ENCODE measurements at regions not wholly inside any gene's neighbourhood (a gene's known extent, or its start where the extent isn't known, plus 50 kb on each side); places are given as distances from the start of the nearest gene placed in this dataset.

DNA sequence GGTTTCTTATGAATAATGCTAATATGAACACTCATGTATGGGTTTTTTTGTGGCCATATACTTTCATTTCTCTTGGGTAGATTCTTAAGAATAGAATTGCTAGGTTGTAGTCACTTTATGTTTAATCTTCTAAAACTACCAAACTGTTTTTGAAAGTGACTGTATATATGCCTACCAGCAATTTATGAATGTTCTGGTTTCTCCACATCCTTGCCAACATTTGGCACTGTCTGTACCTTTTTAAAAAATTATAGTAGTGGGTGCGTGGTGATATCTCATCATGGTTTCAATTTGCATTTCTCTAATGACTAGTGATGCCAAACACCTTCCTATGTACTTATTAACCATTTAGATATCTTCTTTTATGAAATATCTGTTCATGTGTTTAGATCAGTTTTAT is 110.6 kb upstream of the RIOK3 start:
- DNase-seq (ENCODE audit: low read depth in 2 of 2): no peak

DNA sequence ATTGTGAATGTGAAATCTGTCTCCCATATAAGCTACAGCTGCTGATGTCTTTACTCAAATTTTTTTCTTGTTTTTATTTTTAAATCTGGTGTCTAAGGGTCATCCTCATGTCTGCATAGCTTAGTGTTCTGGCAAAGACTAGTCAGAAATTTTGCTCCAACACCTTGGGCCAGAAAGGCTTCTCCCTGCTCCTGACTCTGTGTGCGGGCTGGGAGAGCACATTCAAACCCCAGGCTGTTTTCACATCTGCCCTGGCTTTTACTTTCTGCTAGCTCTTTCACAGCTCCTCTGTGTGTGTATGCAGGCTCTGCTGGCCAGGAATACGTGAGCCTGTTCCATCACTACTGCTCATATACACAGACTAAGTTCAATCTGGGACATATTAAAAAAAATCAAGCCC is 102.9 kb upstream of the RIOK3 start:
- DNase-seq (ENCODE audit: low read depth in 2 of 2): no peak

GRCh38 chr18:23351521-23351920 is 101.6 kb upstream of the RIOK3 start:
- no peak for DNase-seq (ENCODE audit: low read depth in 2 of 2)

GRCh38 chr18:23352042-23352441 is 101.0 kb upstream of the RIOK3 start:
- no peak for DNase-seq (ENCODE audit: low read depth in 2 of 2)

GRCh38 chr18:23353459-23353858 is 99.6 kb upstream of the RIOK3 start:
- no peak for DNase-seq (ENCODE audit: low read depth in 2 of 2)

- DNase-seq (ENCODE audit: low read depth in 2 of 2): peak in 1 of 2 donors; percentile 34
Measured at GRCh38 chr18:23354625-23355024, 98.5 kb upstream of the RIOK3 start.

- DNase-seq (ENCODE audit: low read depth in 2 of 2): peak; percentile 24 to 63
Measured at GRCh38 chr18:23355206-23355605, 97.9 kb upstream of the RIOK3 start.

DNA sequence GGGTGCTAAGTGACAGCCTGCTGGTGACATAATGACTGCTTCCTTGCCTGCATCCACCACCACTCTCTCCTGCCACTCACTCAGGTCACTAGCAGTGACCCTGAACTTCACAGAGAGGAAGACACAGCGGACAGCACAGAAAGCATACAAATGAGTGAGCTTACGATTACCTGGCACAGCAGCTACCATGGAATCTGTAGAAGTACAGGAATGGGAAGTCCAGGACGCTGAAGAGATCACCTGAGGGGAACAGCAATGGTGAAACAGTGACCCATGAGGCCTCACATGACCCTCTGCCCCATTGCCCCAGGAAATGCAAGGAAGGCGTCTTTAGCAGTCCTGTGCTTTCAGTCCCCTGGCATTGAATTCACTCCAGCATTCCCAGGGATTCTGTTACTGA is 96.7 kb upstream of the RIOK3 start:
- no peak for DNase-seq (ENCODE audit: low read depth in 2 of 2)

- DNase-seq (ENCODE audit: low read depth in 2 of 2): peak in 1 of 2 donors; percentile 32
Measured at GRCh38 chr18:23356915-23357601, 96.0 kb upstream of the RIOK3 start.

GRCh38 chr18:23357996-23358594 is 95.0 kb upstream of the RIOK3 start:
- no peak for DNase-seq (ENCODE audit: low read depth in 2 of 2)

DNA sequence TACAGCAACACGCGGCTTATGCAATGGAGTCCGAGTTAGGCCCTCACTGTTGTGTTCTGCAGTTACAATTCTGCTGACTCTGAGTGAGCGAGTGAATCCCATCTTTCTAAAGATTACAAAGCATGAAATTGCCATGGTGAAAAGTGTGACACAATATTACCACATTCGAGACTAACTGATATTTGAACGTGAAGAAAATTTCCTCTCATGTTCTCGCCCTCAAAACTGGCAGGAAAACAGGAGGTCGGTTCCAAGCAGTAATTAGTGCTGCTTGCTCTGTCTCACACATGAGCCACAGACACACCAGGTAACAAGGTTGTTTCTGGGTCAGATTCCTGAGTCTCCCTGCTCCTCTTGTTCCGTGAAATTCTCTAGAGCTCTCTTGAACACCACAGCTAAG is 93.7 kb upstream of the RIOK3 start:
- no peak for DNase-seq (ENCODE audit: low read depth in 2 of 2)

GRCh38 chr18:23363865-23364570 is 89.1 kb upstream of the RIOK3 start:
- DNase-seq (ENCODE audit: low read depth in 2 of 2): no peak

DNA sequence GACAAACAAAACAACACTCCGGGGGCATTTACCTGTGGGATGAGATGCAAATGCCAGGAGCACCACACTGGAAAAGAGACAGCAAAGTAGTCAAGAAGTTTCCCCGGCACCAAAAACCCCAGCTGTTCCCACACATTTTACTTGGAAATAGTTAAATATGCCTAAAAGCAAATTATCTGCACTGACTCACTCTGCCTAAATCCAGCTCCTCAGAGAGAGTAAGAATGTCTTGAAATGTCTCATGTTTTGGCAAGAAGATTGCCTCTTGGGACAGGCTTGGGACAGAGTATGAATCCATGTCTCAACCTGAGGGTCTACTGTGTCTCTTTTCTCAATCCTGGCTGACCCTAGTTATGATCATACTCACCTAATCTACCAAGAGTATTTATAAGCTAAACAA is 87.5 kb upstream of the RIOK3 start:
- DNase-seq (ENCODE audit: low read depth in 2 of 2): no peak

DNA sequence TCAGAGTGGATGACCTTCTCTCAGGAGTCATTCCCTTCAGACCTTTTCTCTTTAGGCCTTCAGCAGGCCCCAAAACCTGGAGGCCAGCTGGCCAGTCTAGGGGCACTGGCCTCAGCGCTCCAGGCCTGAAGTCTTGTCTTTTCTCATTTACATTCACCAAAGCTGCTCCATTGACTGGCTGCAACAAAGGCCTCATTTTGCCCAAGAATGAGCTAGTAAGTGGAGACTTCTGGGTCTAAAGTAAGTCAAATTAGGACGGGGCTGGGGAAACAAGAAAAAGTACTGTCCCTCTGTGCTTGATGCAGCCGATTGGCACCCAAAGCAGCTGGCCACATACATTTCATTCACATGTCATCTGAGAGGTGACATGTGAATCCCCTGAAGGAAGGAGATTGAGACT is 83.8 kb upstream of the RIOK3 start:
- no peak for DNase-seq (ENCODE audit: low read depth in 2 of 2)

DNA sequence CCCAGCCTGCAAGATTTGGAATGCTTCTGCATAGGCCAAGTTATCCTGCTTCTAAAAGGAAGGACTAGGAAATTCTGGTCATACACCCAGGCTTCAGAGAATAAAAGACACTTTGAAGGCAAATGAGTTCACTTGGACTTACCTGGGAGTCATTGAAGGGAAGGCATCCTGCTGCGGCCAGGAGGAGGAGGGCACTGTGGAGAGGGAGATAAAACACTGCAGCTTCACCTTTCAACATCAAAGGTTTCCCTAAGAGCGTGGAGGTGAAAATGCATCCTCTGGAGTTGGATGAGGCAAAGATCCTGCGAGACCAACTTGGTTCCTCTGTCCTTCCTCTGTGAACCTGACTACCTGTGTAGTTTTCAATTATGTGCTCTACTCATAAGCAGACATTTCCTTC is 79.5 kb upstream of the RIOK3 start:
- DNase-seq (ENCODE audit: low read depth in 2 of 2): no peak

DNA sequence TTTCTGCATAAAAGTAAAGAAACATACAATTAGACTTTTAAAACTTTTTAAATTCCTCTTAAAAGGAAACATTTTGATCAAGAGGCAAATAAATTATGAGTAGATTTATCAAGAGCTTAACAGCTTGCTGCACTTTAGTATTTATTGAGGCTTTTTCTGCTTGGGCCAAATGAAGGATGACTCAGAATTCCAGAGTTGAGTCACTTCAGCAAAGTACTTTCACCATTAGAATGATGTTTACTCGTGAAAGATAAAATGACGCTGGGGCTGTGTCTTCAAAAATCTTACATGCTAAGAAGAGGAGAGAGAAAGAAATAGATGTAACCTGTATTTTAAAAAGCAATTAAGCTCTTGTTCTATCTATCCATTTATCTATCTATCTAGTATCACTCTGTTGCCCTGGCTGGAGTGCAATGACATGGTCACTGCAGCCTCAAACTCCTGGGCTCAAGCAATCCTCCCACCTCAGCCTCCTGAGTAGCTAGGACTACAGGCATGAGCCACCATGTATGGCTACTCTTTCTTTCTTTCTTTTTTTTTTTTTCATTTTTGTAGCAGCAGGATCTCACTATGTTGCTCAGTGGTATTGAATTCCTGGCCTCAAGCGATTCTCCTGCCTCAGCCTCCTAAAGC is 75.3 kb upstream of the RIOK3 start:
- DNase-seq (ENCODE audit: low read depth in 2 of 2): peak; percentile 52 to 87

- DNase-seq (ENCODE audit: low read depth in 2 of 2): no peak
Measured at GRCh38 chr18:23378302-23378686, 74.8 kb upstream of the RIOK3 start.

DNA sequence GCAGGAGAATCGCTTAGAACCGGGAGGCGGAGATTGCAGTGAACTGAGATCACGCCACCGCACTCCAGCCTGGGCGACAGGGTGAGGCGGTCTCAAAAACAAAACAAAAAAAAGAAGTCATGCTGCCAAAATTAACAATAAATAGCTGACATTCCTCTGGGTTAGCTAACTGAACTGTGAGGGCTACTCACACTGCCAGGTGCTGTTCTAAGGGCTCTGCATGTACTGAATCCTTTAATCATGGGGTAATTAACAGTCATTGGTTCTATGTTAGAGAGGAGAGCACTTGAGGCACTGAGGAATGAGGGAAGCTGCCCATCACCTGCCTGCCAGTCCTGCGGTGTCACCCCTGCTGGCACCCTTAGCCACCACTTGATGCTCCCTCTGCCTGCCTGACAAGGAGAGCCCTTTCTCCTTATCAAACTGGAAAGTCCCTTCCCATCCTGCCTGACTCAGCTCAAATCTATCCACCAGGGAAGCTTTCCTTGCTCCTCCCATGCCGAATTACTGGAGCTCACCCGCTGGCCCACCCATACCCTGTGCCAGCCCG is 73.0 kb upstream of the RIOK3 start:
- DNase-seq (ENCODE audit: low read depth in 2 of 2): peak; percentile 38 to 62

DNA sequence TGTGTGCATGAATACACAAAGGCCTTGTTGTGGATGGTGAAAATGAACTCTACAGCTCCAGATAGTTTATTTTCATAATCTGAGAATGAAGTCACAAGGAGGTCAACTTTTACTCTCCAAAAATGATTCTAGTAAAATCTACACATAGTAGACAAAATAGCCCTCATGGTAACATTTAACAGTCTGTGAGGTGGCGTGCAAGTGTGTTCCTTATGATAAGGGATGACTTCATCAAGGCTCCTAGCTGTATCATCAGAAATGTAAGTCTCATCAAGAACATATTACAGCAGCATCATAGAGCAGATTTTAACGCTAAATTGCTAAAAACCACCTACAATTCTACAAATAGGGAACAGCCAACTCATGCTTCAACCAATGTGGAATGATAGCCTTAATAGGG is 72.3 kb upstream of the RIOK3 start:
- no peak for DNase-seq (ENCODE audit: low read depth in 2 of 2)

GRCh38 chr18:23383494-23383893 is 69.6 kb upstream of the RIOK3 start:
- no peak for DNase-seq (ENCODE audit: low read depth in 2 of 2)

GRCh38 chr18:23384778-23385736 is 68.0 kb upstream of the RIOK3 start:
- DNase-seq (ENCODE audit: low read depth in 2 of 2): no peak
